RPMI8226 (cell line): ENCODE measurements at regions not wholly inside any gene's neighbourhood (a gene's known extent, or its start where the extent isn't known, plus 50 kb on each side); places are given as distances from the start of the nearest gene placed in this dataset.

Source experiments
- DNase-seq: peaks from one replicate; pipeline ENCODE4 v3.0.0-alpha.2; 2015

- no peak for DNase-seq
Observed at GRCh38 chr2:138177693-138178092, 213.4 kb downstream of the HNMT start.

- no peak for DNase-seq
Observed at GRCh38 chr2:138180692-138181386, 216.6 kb downstream of the HNMT start.

GRCh38 chr2:138182250-138182936, 218.1 kb downstream of the HNMT start:
- DNase-seq: no peak

- DNase-seq: no peak
Observed at GRCh38 chr2:138182937-138183312, 218.7 kb downstream of the HNMT start.

GRCh38 chr2:138183705-138184104, 219.4 kb downstream of the HNMT start:
- no peak for DNase-seq

- DNase-seq: no peak
Observed at GRCh38 chr2:138184428-138184827, 220.2 kb downstream of the HNMT start.

GRCh38 chr2:138185827-138186226, 221.6 kb downstream of the HNMT start:
- DNase-seq: no peak

GRCh38 chr2:138187221-138187620, 222.9 kb downstream of the HNMT start:
- no peak for DNase-seq

- no peak for DNase-seq
Observed at GRCh38 chr2:138190999-138191398, 226.7 kb downstream of the HNMT start.

GRCh38 chr2:138193416-138194213, 229.3 kb downstream of the HNMT start:
- no peak for DNase-seq

GRCh38 chr2:138201286-138201685, 237.0 kb downstream of the HNMT start:
- DNase-seq: no peak

- DNase-seq: no peak
Observed at GRCh38 chr2:138202762-138203161, 238.5 kb downstream of the HNMT start.

GRCh38 chr2:138205281-138205680, 241.0 kb downstream of the HNMT start:
- DNase-seq: no peak

- DNase-seq: no peak
Observed at GRCh38 chr2:138207074-138207930, 243.0 kb downstream of the HNMT start.

GRCh38 chr2:138209009-138209408, 244.7 kb downstream of the HNMT start:
- no peak for DNase-seq

GRCh38 chr2:138210487-138210886, 246.2 kb downstream of the HNMT start:
- no peak for DNase-seq

GRCh38 chr2:138212434-138212833, 248.2 kb downstream of the HNMT start:
- DNase-seq: no peak

- no peak for DNase-seq
Observed at GRCh38 chr2:138213084-138213483, 248.8 kb downstream of the HNMT start.

- DNase-seq: no peak
Observed at GRCh38 chr2:138213624-138214023, 249.4 kb downstream of the HNMT start.

- DNase-seq: no peak
Observed at GRCh38 chr2:138215958-138216357, 251.7 kb downstream of the HNMT start.

GRCh38 chr2:138217975-138218374, 253.7 kb downstream of the HNMT start:
- DNase-seq: no peak

GRCh38 chr2:138218397-138218796, 254.1 kb downstream of the HNMT start:
- no peak for DNase-seq

- DNase-seq: no peak
Observed at GRCh38 chr2:138219961-138220360, 255.7 kb downstream of the HNMT start.
